ENCODE measurements at regions not wholly inside any gene's neighbourhood (a gene's known extent, or its start where the extent isn't known, plus 50 kb on each side); places are given as distances from the start of the nearest gene placed in this dataset.

GRCh38 chr5:113804943-113805342 lies 291.4 kb downstream of the YTHDC2 start:
- no peak for DNase-seq

DNA sequence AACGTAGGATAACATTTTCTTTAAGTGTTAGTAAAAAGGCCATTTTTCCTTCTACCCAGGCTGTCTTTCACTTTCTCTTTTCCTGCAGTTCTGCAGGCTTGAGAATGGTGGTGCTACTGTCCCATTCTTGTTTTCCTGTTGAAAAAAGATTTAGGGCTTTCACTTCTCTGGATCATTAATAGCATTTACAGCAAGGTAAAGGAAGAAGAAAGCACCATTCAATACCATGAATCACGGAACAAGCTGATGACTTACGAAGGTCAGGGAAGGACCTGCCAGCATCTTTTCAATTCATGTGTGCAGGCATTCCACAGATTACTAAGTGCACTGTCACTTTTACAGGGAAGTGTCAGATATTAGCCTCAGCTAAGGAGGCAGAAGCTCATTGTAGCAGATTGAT lies 292.8 kb downstream of the YTHDC2 start:
- peak; percentile 10 for DNase-seq

- no peak for DNase-seq
Observed at GRCh38 chr5:113806904-113807303, 293.4 kb downstream of the YTHDC2 start.

DNA sequence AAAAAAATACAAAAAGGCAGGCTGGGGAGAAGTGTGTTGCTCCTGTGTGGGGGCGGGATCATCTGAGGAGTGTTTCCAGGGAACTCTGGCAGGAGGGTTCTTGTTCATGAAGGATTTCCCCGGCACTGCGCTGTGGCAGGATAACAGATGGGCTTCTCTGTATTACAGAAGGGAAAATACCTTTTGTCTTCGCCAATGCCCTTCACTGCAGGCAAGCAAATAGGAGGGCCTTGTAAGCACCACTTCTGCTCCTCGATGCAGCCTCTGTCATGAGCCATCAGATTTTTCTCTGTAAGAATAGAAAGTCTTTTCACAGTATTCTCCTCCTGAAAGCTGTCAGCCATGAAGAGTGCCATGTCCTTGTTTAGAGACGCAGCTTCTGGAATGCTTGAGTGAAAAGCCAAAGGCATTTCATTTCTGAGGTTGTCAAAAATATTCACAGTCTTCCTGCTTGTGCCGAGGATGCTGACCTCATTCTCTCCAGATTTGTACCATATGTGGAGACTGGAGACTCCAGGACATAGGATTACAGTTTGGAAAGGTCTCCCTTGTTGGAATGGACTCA lies 294.0 kb downstream of the YTHDC2 start:
- DNase-seq = no peak

DNA sequence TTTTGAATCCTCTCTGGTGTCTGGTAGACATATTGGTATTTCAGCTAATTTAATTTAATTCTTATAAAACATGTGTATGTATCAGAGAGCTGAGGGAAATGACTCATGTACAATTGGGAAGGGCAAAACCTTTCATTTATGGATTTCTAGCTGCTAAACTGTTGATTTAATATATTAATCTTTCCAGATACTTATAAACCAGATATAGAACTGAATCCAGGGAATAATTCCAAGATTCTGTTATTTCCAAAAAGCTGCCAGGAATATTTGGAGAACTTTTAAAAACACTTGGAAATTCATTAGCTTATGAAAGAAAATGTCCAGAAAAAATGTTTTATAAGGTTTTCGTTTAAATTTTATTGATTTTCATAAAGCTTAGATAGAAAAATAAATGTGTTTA lies 295.5 kb downstream of the YTHDC2 start:
- DNase-seq = no peak

GRCh38 chr5:113809626-113810025 lies 296.1 kb downstream of the YTHDC2 start:
- no peak for DNase-seq

GRCh38 chr5:113813466-113813865 lies 300.0 kb downstream of the YTHDC2 start:
- DNase-seq = no peak

GRCh38 chr5:113817683-113818082 lies 304.2 kb downstream of the YTHDC2 start:
- DNase-seq = no peak

GRCh38 chr5:113823696-113824095 lies 310.2 kb downstream of the YTHDC2 start:
- DNase-seq = no peak

DNA sequence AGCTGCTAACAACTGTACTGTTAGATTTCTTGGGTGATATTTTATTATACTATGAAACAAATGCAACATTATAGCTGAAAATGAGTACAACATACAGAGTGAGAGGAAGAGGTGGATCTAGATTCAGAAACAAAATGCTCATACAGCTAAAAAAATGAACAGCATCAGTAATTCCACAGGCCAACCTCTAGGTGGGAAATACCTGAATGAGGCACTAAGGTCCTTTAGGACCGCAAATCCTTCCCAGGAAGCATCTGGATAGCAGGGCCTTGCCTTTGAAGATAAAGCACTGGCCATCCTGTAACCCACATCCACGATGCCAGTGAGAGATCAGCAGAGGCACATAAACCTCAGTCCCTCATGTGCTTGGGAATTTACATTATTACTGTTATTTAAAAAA lies 310.8 kb downstream of the YTHDC2 start:
- no peak for DNase-seq

GRCh38 chr5:113825176-113825575 lies 311.7 kb downstream of the YTHDC2 start:
- DNase-seq = no peak

- DNase-seq = no peak
Observed at GRCh38 chr5:113846941-113847340, 333.4 kb downstream of the YTHDC2 start.

GRCh38 chr5:113864437-113864836 lies 350.9 kb downstream of the YTHDC2 start:
- DNase-seq = no peak

- no peak for DNase-seq
Observed at GRCh38 chr5:113866763-113867162, 353.3 kb downstream of the YTHDC2 start.

- no peak for DNase-seq
Observed at GRCh38 chr5:113869611-113870010, 356.1 kb downstream of the YTHDC2 start.

DNA sequence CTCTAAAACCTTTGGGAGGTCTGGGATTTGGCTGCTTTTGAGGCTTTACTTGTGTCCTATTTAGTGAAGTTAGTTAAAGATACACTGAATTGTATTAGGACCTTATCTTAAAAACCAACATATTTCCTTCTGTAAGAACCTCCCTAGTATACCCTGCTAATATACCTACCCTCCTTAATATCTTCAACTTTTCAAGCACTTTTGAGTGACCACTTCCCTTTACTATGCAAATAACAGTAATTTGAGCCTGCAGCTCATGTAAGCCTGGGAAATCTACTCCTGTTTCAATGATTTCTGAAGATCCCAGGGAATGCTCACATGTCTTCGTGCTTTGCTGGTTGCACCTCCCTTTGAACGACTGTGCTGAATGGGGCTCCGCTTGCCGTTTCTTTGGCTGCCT lies 358.5 kb downstream of the YTHDC2 start:
- no peak for DNase-seq

DNA sequence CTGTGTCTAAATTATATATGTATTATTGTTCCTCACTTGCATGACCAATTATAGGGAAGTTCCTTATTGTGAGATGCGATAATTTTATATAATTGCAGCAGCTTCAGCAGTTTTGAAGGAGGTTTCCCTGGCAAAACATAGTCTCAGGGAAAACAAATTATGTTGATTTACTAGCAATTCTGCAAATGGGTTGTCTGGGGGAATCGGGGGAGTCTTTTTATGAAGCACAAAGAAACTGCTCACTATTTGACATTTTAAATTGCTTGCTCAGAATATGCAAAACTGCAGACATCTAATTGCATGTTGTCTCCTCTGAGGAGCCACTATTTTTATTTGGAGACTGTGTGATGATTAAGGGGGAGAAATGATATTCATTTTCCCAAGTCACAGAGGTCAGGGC lies 361.6 kb downstream of the YTHDC2 start:
- DNase-seq = no peak

DNA sequence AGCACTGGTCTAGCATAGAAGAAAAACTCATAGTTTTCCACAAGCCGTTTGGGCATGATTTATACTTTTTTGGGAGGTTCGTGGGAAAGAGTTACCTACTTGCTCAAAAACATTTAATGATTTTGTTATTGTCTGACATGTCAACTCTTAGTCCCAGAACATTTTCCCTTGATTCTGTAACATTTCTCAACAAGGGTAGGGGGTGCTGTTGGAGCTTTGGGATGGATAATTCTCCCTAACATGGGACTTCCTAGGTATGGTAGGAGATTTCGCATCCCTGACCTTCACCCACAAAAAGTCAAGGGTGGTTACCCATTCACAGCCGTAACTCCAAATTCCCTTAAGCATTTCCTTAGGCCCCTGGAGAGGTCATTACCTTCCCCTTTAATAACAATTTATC lies 378.0 kb downstream of the YTHDC2 start:
- no peak for DNase-seq

- DNase-seq = no peak
Observed at GRCh38 chr5:113896789-113897188, 383.3 kb downstream of the YTHDC2 start.

GRCh38 chr5:113897748-113898147 lies 384.3 kb downstream of the YTHDC2 start:
- DNase-seq = no peak

GRCh38 chr5:113900141-113900540 lies 386.6 kb downstream of the YTHDC2 start:
- no peak for DNase-seq

- DNase-seq = no peak
Observed at GRCh38 chr5:113900816-113901215, 387.3 kb downstream of the YTHDC2 start.

- DNase-seq = no peak
Observed at GRCh38 chr5:113901718-113902117, 388.2 kb downstream of the YTHDC2 start.

- no peak for DNase-seq
Observed at GRCh38 chr5:113902917-113903660, 389.6 kb downstream of the YTHDC2 start.

DNA sequence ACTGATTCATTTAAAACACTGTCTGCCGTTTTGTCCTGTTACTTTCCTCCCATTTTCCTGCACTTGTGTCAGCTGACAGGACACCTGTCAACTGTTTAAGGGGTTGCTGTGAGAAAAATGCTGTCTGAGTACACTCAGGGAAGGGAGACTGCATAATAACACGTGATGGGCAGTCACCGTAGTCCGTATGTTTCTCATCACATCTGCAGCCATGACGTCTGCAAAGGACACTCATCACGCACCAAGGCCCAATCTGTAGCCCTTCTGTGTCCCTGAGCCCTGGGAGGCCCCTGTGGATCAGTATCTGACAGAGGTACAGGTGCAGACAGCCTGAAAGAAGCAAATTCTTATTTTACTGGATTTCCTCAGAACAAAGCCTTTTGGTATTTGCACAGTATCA lies 396.3 kb downstream of the YTHDC2 start:
- no peak for DNase-seq

Data from DMS 273 treated with DMSO at 0.1 percent for 48 hours (cell line).